HG02623 (cell line): ENCODE measurements at regions not wholly inside any gene's neighbourhood (a gene's known extent, or its start where the extent isn't known, plus 50 kb on each side); places are given as distances from the start of the nearest gene placed in this dataset.

ENCODE experiments used
- ATAC-seq: cut with Tn5 transposase; IDR thresholded peaks from one replicate; pipeline ENCODE4 v1.9.1; 2021; ENCODE audit warnings: moderate library complexity; ENCODE audit not compliant: unreplicated experiment

DNA sequence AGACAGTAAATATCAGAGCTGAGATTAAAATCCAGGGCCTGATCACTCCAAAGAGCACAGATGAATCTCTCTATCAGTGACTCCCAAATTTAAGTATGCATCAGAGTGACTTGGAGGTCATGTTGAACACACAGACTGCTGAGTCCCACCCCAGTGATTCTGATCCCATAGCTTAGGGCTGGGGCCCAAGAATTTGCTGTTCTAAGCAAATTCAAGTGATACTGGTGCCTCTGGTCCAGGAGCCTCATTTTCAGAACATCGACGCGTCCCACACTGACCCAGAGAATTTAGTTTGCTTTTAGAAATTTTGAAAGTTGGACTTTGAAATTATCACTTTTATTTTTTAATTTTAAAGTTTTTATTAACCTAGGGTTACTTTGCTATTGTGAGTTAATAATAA lies 72.7 kb upstream of the NETO1 start:
- no peak for ATAC-seq

DNA sequence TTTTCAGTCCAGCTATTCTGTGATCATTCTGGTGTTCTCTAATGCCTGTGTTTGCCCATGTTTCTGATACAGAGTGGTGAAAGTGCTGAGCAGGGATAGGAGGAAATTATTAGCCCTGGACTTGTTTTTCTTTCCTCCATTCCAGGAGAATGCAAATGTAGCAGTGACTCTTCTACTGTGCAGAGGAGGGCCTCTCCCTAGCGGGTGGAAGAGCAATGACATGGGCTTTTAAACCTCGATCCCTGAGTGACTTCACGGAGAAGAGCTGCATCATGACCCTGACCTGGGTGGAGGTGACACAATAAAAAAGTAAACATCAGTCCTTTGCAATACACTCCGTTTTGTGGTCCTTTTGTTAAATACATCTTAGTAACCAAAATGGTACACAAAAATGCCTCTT lies 68.0 kb upstream of the NETO1 start:
- ATAC-seq: no peak

GRCh38 chr18:72922895-72923294 lies 55.1 kb upstream of the NETO1 start:
- ATAC-seq: no peak
